Stimulated activated naive CD8-positive, alpha-beta T cell treated with anti-CD3 and anti-CD28 coated beads, Interleukin-15, Interleukin-2, amounts not matched to agents 100 U/mL and 50 U/mL, for 24 hours (primary cell): ENCODE measurements at regions not wholly inside any gene's neighbourhood (a gene's known extent, or its start where the extent isn't known, plus 50 kb on each side); places are given as distances from the start of the nearest gene placed in this dataset.

Source experiments
- ATAC-seq: fragments of 150-1000 bp; cut with Tn5 transposase; one replicate; pipeline ENCODE4 v1.10.0; 2021
- DNase-seq: peaks from one replicate; pipeline ENCODE4 v3.0.0; 2021

GRCh38 chr10:83037653-83038052 lies 1101.7 kb upstream of the GHITM start:
- DNase-seq: no peak
- no peak for ATAC-seq

DNA sequence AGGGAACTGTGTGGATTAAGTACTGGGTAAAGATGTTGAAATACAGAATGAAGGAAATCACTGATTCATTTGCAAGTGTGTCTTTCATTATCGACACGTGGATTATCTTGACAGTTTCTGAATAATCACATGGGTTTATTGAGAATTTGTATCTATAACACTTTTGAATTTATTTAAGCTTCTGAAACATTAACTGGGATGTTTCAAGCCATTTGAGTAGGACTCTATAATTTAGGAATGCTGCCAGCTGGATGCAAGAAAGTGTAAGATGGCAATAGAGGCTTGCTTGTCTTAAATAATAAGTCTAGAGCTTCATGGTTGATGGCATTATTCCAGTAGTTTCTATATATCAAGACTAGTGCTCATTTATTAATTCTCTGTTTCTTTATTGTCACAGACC lies 1100.7 kb upstream of the GHITM start:
- ATAC-seq: no peak

DNA sequence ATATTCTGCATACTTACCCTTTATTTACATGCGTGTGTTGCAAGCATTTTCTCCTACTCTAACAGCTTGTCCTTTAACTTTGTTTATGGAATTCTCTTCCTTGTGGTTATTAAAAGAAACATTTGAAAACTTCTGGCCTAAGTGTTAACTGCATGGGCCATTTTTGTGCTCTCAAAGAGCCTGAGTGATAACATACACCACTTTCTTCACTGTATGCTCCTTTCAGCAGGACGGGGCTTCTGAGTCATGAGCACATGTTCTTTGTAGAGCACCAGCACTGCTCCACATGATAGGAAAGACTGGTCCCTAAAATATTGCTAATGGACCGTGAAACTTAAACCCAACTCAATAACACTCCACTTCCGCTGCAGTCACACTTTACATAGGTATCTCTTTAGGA lies 1093.6 kb upstream of the GHITM start:
- ATAC-seq: no peak
- no peak for DNase-seq

More for the DNA sequence above, 1100.7 kb upstream of the GHITM start:
- no peak for DNase-seq

GRCh38 chr10:83050815-83051214 lies 1088.5 kb upstream of the GHITM start:
- no peak for ATAC-seq
- no peak for DNase-seq

DNA sequence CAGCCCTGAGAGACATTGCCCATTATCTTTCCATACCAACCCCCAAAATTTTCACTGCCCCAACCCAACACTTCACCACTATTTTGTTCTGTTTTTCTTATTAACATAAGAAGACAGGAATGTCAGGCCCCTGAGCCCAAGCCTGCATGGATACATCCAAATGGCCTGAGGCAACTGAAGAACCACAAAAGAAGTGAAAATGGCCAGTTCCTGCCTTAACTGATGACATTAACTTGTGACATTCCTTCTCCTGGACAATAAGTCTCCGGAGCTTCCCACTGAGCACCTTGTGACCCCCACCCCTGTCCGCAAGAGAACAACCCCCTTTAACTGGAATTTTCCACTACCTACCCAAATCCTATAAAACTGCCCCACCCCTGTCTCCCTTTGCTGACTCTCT lies 1076.4 kb upstream of the GHITM start:
- no peak for ATAC-seq

DNA sequence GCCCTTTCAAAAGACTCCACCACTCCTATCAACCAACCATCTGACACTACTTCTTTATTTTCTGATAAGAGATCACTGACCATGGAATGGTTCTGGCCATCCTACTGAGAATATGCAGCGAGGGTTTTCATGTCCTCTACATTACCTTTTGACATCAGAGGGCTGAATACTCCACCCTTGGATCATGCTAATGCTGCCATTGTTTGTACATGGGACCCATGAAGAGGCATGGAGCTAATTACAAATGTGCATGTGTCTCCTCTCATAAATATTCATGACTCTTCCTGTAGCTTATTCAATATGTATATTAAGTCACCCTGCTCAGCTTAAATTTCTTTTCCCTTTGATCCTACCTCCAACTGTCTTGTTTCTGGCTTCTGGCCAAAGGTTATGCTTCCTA lies 1065.8 kb upstream of the GHITM start:
- ATAC-seq (no peak), DNase-seq (no peak)

More for the DNA sequence above, 1076.4 kb upstream of the GHITM start:
- no peak for DNase-seq

GRCh38 chr10:83075016-83075814 lies 1064.1 kb upstream of the GHITM start:
- ATAC-seq (no peak), DNase-seq (no peak)

DNA sequence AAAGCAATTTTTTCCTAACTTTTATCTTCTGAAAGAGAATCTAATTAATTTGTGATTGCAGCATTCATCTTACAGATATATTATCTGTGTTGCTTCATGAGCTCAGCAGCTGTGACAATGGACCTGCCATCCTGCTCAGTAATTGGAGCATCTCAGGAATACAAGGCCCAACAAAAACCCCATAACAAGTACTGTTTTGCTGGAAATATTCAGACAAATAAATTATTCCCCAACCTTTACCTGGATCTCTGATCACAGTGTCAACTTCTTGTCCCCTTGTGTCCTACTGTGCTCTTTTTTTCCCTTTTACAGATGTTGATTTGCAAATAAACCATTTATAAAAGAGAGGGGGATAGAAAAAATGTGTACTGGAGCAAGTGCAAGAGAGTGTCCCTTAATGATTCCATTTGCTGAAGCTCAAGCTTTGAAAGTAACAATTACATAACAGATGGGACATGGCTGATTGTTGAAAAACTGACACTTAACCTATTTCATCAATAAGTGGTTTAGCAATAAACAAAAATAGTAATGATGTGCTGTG lies 1063.4 kb upstream of the GHITM start:
- ATAC-seq: no peak
- no peak for DNase-seq

DNA sequence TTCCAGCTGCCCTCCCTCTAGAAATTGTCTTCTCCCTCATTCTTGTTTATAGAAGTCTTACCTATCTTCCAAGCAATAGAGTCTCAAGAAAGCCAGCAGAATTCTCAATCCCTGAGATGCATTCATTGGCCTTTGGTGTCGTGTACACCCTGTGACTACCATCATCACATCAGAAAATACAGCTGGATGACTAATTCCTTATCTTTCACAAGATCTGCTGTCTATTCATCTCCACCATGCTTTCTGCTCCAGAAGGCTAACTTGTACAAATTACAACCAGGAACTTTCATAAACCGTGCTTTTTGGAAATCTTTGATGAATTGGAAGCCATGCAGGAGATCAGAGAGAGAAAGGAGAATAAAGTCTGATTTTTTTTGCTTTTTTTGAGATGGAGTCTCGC lies 1062.9 kb upstream of the GHITM start:
- no peak for ATAC-seq
- DNase-seq: no peak

- DNase-seq (no peak), ATAC-seq (no peak)
These were observed 1061.1 kb upstream of the GHITM start for GRCh38 chr10:83078160-83078559.

DNA sequence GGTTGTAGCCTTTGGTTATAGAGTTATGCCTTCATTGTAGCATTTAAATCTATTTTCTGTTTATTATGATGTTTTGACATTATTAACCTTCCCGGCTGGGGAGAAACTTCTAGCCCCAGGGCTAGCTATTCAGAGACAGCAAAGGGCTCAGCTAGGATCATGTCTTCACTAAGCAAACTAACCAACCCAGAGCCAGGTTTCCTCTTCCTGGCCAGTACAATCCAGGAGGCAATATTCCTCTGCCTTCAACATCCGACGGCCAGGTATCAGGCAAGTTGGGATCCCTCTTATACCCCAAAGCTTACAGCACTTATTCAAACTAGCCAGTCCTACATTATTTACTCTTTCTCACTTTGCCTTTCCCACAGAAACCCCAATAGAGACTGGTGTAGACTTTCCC lies 1060.7 kb upstream of the GHITM start:
- ATAC-seq: no peak

GRCh38 chr10:83083831-83084230 lies 1055.5 kb upstream of the GHITM start:
- ATAC-seq (no peak), DNase-seq (no peak)

More for the DNA sequence above, 1060.7 kb upstream of the GHITM start:
- DNase-seq: no peak

GRCh38 chr10:83089335-83089734 lies 1050.0 kb upstream of the GHITM start:
- no peak for DNase-seq
- no peak for ATAC-seq

DNA sequence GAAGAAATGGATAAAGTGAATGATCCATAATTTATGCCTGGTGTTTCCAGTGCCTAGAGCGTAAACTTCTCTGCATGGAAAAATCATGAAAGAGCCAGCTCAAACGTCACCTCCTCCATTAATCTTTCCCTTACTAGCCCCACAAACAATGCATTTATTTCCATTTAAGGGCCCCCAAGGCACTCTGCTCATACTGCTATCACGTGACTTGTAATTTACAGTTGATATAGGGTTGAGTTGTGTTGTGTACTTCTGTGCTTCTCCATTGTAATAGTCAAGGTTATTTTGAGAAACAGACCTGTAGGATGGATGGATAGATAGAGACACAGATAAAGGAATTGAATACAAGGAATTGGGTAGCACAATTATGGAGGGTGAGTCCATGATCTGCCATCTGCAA lies 1034.7 kb upstream of the GHITM start:
- DNase-seq (no peak), ATAC-seq (no peak)

DNA sequence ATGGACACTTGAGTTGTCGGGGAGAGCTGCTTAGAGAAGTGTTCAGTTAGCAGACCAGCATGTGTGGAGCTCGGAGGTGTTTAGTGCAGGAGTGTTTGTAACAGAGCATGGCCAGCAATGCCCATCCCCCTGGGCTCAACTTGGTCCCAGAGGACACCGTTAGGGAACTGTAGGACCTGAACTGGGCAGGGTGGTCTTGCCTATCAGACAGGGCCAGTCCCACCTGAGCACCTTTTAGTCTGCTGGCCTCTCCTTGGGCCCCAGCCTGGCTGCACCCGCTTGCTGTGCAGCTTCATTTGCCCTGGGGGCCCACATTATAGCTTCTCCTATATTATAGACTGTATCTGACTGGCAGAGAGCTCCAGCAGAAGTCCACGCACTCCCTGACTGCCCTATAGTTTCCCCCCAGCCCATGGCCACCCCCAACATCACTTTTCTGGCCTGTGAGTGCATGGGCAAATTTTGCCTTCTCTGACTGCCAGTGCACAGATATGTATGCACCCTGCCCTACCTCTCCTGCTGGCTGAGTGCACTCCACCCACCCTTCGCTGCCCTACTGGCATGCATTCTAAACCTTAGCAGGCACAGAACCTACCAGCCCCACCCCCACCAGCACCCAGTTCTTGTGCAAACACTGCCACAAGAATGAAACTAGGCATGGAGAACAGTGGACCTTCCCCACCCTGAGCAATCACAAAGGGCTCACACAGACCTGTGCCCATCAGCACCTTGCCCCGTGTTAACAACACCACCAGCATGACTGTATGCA lies 1030.6 kb upstream of the GHITM start:
- ATAC-seq (no peak), DNase-seq (no peak)

- DNase-seq (no peak), ATAC-seq (no peak)
These were observed 1020.0 kb upstream of the GHITM start for GRCh38 chr10:83119346-83119745.

GRCh38 chr10:83122336-83122735 lies 1017.0 kb upstream of the GHITM start:
- ATAC-seq (no peak), DNase-seq (no peak)

- ATAC-seq: no peak
These were observed 1011.2 kb upstream of the GHITM start for GRCh38 chr10:83127942-83128575.

GRCh38 chr10:83140811-83141210 lies 998.5 kb upstream of the GHITM start:
- ATAC-seq (no peak), DNase-seq (no peak)

More at GRCh38 chr10:83127942-83128575, 1011.2 kb upstream of the GHITM start:
- no peak for DNase-seq

DNA sequence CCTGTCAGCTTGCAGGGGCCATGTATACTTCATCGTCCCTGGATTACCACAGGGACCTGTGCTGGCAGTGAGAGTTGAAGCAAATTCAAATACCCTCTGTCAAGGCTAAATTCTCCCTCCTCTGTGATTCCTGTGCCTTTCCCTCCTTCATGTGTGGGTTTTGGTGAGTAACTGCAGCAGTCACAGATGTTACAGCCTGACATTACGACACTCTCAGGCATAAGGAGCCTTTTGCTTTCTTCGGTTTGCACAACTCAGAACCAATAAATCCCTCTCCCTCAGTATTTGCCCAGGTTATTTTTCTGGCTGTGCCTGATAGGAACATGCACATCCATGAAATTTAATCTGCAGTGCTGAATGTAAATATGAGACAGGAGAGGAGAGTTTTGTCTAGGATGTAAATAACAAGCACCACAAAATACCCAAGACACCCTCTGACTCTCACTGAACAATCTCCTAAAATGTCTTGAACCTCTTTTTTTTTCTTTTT lies 997.2 kb upstream of the GHITM start:
- DNase-seq (no peak), ATAC-seq (no peak)

DNA sequence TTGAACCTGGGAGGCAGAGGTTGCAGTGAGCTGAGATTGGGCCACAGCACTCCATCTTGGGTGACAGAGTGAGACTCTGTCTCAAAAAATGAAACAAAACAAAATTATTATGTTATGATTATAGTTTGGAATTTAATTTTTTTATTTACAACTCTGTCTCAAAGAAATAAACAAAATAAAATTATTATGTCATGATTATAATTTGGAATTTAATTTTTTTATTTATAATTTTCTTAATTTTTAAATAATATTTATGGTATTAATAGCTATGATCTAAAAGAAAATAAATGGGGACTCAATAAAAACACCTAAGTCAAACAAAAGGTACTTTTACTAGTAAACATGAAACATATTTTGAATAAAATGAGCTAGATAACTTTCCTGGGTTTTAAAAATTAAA lies 994.8 kb upstream of the GHITM start:
- no peak for ATAC-seq
- no peak for DNase-seq

- no peak for DNase-seq
- ATAC-seq: no peak
These were observed 985.6 kb upstream of the GHITM start for GRCh38 chr10:83153714-83154113.

DNA sequence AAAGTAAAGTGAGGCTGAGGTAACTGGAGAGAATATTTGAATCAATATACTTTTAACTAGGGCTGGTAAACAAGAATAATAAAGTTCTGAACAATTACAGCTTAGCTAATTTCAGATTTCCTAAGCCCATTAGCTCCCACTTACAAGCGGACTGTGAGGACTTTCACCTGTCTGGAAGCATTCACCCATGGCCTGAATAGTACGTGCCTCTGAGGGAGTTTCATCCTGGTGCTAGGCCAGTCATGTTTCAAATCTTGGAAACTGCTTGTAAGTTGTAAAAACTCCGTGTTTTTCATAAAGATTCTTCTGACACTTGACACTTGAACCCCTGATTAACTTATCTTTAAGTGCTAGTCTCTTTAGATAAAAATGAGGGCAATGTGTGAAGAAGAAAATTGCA lies 975.2 kb upstream of the GHITM start:
- no peak for DNase-seq
- no peak for ATAC-seq
